Left forelimb (tissue), 1 donor: ENCODE measurements at regions not wholly inside any gene's neighbourhood (a gene's known extent, or its start where the extent isn't known, plus 50 kb on each side); places are given as distances from the start of the nearest gene placed in this dataset.
"Not testable (repeated sequence)": the region's sequence is repeated elsewhere in the genome, so short reads cannot be mapped to it uniquely, and the experiment has no call there.

ENCODE experiments used
- DNase-seq: peaks from one replicate; pipeline ENCODE4 v3.0.0-alpha.2; 2018; ENCODE audit warnings: low spot score

DNA sequence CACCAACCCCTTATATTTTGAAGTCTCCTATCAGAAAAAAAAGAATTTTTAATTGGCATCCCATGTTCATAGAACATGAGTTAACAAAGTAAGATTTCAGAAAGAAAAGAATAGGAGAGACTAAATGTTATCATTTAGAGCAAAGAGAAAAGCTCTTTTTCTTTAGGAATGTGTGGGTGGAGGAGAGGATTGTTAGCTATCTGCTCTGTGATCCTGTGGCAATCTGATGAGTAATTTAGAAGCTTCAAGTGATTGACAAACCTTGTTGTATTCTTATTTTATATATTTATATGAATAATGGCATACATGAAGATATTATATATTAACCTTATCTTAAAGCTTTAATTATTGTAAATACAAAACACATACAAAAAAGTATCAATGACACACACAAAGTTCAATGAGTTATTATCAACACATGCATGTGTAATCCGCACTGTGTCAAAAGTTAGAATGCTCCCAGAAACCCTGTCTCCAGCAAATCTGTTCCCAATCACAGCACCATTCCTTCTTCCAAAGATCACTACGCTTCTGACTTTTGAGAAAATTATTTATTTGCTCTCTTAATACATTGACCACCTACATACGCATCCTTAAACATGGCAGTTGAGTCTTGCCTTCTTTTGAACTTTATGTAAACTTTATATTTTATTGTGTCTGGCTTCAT lies 907.4 kb downstream of the MCTP2 start:
- DNase-seq, result no peak

DNA sequence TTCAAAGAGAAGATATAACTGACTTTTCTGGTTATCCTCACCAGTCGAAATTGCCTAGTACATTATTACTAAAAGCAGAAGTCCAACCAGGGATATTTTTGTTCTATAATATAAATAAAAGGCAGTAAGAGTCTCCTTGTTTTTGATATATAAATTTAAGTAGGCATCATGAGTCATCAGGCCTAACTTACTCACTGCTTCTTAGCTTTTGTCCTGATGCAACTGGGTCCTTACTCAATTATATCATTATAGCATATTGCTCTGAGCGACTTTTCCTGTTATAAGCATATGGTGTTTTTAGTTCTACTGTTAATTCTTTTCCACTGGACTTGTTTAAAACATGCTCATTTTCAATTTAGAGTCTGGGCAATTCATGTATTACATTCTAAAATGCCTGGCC lies 910.1 kb downstream of the MCTP2 start:
- no peak for DNase-seq

DNA sequence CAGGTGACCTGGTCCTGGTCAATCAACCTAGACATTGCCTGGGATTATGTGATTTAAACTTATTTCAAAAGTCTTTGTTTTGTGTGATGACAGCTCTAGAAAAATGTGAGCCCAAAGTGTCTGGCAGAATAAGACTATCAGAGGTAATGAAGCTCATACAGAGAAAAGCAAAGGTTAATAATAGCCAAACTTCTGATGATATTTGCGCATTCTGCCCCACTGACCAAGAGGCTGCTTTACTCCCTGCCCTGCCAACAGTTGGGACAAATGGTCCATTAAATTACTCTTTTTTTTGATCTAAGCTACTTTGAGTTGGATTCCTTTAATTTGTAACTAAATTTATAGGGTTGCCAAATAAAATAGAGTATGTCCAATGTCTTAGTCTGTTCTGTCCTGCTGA lies 911.2 kb downstream of the MCTP2 start:
- no peak for DNase-seq

DNA sequence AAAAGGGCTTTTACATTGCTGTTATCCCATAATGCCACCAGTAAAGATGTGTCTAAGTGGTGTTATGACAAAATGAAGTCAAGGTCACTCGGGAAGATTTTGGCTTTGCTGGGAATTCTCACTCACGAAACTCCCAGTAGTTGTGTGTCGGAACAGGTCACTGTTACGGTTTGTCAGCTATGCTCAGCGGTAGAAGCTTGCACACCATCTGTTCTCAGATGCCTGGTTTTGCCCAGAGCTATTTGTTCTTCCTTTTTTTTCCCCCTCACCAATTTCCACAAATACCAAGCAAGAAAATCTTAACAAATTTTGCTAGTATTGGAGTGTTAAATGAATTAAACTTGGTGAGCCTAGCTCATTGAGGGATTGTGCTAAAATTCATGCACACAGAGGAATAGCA lies 915.1 kb downstream of the MCTP2 start:
- DNase-seq, result no peak

DNA sequence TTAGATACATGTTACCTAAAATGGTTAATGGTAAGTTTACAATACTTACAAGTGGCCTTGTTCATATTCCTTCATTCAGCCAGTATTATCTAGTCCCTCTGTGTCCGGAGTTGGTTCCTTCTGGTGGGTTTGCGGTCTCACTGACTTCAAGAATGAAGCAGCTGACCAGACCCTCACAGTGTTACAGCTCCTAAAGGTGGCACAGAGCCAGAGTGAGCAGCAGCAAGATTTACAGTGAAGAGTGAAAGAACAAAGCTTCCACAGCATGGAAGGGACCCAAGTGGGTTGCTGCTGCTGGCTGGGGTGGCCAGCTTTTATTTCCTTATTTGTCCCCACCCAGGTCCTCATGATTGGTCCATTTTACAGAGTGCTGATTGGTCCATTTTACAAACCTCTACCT lies 916.8 kb downstream of the MCTP2 start:
- no peak for DNase-seq

DNA sequence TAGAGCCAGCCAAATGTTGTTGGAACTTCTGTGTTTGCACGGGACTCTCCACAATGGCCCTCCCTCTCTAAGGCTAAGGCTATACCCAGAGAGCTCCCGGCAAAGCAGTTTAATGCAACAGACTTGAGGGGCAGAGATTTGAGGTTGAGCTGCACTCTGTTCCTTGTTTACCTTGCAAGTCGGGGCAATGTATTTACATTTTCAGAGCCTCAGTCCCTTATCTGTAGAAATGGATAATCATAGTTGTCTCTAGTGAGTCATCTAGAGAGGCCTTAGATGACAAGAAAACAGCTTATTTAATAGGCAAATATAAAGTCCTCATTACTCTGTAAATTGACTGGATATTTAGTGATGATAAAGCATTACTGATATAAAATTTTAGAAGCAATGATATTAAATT lies 917.7 kb downstream of the MCTP2 start:
- no peak for DNase-seq

DNA sequence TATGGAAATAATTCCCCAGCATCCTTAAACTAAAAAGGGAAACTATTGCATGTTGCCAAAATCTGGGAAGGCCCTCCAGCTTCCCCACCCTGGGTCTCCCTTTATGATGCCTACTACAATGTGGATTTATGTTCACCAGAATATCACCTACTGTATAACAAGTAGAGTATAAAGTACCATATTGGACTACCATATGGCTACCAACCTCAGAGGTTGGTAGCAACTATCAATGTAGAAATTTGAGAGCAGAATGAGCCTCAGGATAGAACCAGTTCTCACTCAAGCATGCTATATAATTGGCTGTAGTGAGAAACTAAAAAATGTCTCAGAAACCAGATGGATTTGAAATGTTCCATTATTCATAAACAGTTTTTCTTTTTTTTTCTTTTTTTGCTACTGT lies 918.4 kb downstream of the MCTP2 start:
- no peak for DNase-seq

DNA sequence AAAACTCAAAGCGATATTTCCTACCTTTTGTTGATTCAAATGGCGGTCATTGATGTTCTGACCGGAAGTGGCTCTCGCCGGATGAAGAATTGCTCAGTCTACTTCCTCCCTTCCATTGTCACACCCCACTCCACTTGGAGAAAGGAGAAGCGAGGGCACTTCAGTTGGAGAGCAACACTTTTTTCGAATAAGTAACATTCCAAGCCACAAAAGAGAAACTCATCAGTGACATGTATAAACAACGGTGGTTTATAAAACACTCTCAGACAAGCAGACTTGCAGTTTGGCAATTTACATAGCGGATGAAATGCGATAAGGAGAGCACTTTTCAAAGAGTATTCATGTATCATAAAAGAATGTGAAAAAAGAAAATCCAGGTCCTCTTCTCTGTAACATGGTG lies 919.1 kb downstream of the MCTP2 start:
- no peak for DNase-seq

DNA sequence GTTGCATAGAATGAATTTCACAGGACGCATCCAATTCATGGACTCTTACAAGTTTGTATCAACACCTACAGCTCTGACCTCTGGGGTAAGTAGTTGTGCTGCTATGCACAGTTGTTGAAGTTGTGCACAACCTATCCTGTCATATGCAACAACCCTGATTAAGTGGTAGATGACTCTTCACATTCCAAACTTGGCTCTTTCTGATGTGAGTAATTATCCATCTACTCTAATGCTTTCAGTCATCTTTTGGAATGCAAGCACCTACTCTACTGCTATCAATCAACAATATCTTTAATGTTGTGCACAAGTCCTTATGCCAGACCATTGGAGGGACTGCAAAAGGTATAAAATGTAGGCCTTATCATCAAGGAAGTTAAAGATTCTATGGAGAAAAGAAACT lies 921.4 kb downstream of the MCTP2 start:
- DNase-seq, result no peak

DNA sequence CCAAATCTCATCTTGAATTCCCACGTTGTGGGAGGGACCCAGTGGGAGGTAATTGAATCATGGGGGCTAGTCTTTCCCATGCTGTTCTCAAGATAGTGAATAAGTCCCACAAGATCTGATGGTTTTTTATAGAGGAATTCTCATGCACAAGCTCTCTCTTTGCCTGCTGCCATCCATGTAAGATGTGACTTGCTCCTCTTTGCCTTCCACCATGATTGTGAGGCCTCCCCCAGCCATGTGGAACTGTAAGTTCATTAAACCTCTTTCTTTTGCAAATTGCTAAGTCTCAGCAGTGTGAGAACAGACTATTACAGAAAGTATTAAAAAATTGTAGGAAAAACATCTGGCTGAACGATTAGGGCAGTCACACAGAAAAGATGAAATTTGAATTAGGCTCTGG lies 921.8 kb downstream of the MCTP2 start:
- DNase-seq, result not testable (repeated sequence)

DNA sequence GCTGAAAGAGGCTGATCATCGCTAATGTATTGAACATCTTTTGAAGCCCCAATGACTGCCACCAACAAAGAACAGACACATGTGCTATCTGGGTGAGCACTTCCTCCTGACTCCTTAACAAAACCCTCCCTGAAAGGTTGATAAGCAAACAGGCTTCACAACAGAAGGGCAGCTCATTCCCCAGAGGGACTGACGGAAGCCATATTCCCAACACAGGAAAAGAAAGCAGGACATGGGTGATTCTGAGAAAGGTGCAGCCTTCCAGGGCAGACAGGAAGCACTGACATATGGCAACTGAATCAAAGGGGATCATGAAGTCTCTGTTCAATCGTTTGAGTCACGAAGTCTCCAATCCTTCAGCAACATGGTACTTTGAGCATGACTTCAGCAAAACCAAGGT lies 929.0 kb downstream of the MCTP2 start:
- no peak for DNase-seq

DNA sequence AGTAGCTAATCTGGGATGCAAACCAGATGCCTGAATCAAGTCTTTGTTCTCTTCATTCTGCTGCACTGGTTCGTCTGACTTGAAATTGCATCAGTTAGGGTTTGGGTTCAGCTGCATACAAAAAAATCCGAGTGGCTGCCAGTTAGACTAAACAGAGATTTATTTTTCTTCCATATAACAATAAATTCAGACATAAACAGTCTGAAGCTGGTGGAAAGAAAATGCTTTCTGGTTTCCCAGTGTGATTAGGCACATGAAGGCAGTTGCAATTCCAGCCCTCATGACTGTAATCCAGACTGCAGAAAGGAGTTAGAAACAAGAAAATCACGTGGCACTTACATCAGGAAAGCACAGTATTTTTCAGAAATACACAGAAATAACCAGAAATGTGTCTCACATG lies 930.7 kb downstream of the MCTP2 start:
- no peak for DNase-seq

DNA sequence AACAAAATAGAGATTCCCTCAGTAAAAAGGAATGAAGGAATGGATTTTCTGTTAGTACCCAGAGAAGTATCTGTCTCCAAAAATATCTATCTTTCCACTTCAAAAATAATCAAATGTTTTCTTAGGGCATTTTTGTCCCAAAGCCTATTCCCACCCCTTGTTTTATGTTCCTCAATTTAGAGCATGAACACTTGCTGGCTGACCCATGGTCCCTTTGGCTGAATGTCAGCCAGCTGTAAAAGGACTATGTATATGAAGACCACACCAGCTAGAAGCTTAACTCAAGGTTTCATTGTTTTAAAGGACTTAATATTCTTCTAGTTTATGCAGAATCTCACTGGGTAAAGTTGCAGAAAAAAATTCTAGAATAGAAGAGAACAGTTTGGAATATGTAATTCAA lies 931.2 kb downstream of the MCTP2 start:
- DNase-seq, result no peak

DNA sequence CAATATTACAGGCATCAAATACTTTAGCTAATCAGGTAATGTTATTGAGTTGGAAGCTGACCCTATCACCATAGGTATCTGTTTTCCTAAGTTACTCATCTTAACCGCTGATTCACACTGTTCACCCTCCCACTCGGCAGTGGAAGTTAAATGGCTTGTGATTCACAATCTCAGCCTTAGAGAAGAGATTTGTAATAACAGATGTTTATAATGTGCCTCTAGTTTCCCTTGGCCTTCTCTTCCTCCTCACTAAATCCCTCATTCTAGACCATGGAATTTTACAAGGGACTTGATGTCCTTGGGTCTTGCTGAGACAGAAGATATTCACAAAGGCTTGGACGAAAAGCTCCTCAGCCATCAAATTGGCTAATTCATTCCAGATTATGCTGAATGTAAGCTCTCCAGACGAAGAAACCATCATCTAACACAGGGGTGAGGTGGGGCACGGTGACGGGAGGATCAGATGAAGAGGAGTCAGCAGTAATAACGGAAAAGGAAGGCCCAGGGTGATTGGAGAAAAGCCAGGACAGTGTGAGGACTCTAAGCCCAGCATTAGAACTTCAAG lies 931.7 kb downstream of the MCTP2 start:
- no peak for DNase-seq

DNA sequence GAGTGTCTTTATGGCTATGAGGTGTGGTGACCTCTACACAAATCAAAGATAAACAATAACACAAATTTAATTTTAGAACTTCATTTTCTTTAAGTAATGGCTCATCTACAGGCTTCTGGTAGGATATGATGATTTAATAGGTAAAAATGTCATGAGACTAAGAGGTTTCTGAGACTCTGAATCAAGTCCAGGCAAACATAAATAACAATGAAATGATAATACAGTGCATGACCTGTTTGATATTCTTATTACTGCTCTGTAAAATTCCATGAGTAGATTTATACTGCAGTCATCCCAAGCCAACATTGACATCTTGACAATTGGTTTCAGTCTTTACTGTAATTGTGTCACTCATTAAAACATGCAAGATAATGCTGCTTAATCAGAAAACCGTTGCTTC lies 936.8 kb downstream of the MCTP2 start:
- DNase-seq, result no peak

DNA sequence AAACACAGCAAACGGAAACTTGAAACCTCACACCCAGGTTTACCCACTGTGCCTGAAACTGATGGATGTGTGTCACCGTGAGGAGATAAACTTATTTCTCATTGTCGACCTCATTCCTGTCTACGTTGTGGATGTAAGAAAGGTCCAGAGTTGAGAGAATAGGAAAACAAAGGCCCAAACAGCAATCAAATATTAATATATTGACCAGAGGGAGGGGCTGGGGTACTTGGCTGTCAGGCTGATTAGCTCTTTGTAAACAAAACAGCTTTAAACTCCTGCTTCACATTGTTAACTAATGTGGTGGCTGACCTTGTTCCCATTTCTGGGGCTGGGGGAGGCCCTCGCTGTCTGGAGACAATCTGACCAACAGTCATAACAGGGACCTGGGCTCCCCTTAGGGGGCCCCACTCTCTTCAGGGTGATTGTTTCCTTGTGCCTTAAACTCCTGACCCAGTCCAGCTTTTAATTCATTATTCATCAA lies 937.6 kb downstream of the MCTP2 start:
- no peak for DNase-seq

DNA sequence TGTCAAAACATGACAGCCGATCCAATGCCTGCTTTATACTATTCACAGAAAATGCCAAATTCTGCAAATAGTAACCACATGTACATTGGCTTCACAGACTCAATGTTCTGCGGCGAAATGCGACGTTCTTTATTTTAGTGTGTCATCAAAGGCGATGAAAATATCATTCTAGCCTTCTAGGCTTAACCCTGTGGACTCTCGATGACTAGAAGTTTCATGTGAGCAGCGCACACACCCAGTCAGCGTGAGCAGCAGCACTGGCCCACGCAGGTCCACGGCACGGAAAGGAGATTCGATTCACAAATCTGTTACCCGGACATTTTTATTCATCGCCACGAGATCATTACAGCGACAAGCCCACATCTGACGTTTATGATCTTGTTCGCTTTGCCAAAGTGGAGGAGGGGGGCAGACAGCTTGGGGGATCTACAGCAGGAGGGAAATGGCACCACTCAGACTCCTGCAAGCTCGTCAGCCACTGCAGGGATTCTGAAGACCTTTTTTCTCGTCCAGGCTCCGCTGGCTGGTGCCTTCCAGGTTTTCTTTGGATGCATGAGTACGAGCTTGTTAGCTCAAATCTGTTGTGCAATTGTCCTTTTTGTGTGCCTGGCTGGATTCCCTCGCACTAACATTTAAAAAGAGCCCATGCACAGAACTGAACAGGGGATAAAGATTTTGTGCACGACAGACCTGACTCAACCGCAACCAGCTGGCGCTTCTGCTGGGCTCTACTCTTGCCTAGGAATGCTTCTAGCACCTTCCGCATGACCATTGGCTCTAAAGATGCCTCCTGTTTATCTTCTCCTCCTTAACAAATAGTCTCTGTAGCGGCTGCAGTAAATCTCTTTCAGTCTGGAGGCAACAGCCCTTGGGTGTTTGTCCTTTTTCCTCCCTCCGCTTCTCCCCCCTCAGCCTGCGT lies 938.4 kb downstream of the MCTP2 start:
- DNase-seq, result no peak

DNA sequence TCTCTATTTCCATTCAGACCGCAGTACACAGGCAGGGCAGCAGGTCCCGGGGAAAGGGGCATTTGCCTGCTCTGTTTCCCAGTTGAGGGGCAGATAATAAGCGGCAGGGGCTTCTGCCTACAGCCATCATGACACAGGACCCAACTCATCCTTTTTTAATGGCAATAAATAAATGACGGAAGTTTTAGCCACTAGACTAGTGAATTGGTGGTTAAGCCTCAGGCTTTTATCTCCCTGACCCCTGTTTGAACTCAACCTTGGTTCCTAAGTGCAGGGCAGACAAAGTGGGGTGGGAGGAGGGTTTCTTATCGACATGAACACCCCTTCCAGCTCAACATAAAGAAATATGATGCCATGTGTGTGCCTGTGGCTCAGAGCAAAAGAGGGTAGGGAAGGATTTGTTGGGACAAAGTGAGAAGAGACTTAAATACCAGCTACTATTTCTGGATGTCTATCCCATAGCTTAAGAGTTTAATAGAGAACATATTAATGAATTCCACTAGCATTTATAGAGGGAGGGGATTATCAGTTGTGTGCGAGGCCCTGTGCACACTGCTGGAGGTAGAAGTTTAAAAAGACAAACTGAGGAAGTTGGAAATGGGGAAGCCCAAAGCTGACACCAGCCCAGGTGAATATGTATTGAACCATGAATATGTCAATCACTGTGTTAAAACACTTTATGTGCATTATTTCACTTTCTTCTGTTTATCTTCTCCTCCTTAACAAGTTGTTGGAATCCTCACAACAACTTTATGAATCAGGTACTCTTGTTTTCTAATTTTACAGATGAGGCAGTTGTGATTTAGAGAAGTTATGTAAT lies 939.4 kb downstream of the MCTP2 start:
- DNase-seq, result no peak

DNA sequence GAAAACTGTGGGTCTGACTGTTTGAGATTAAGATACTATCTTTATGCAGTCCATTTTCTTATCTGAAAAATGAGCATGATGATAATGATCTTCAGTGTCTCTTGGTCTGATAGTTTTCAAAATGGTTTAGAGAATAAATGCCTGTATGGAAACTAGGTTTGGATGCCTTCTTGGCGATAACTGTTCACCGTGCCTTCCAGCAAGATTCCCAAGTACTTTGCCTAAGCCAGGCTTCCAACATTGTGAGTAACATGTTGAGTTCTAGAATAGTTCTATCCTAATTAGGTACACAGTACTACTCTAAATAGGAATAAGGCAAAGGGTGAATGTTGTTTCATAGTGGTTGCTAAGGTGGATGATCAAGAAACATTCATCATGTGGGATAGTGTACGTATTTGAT lies 940.2 kb downstream of the MCTP2 start:
- no peak for DNase-seq

DNA sequence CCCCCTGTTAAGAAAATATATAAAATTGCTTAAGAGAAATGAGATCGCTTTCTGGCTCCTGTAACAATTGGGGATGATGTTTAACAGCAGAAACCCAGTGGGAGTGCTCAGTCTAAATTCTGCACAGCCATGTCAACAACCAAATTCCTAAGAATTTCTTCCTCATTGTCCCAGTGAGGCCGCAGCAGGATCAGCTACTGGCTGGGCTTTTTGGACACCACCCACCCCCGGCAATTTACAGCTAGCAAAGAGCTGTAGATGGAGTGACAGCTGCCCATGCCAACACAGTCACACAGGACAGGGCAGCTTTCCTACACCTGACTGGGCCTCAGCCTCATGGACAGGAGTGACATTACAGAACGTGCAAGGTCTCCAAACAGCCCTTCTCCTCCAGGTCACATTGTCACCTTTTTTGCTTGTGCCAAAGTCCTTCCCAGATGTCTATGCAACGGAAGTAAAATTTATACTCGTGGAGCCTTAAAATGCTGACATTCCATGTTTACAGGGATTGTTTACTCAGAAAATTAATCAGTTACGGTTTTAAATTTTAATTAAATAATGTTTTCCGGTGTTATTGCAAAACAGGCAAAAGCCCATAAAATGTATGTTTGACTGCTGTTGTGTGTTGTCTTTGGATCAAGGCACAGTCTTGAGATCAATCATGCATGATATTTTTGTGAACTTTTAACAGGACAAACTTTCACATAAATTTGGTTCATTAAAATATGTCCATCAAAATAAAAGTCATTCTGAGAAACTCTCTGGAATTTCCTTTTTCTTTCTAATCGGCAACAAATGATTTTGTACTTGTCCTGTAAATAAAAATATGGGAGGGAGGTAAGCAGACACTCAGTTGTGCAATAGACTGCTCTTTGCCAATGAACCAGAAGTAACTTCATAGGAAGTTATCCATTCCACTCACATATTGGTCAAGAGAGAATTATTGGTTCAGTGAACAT lies 943.2 kb downstream of the MCTP2 start:
- no peak for DNase-seq
